B cell (primary cell): ENCODE measurements at regions not wholly inside any gene's neighbourhood (a gene's known extent, or its start where the extent isn't known, plus 50 kb on each side); places are given as distances from the start of the nearest gene placed in this dataset.

Experiments used
- ATAC-seq: fragments of 200-7000 bp; cut with Tn5 transposase; one replicate; pipeline ENCODE4 v1.10.0; 2021; ENCODE audit warnings: low read depth, mild to moderate bottlenecking, moderate number of reproducible peaks, moderate library complexity
- CTCF ChIA-PET: fragments of 350-600 bp; sonication (Branson Sonifier 250); formaldehyde crosslinking; loops from one replicate; lab custom pipeline; 2021; ENCODE audit warnings: antibody characterized with exemption, inconsistent platforms; lab: Charles Lee
- POLR2A ChIA-PET: fragments of 350-600 bp; sonication (Branson Sonifier 250); formaldehyde crosslinking; loops from one replicate; lab custom pipeline; 2021; ENCODE audit warnings: antibody characterized with exemption; lab: Charles Lee
- DNase-seq: peaks from one replicate; pipeline ENCODE4 v3.0.0; 2013
- H2AFZ ChIP-seq: 2 replicates; pipeline ENCODE4 v1.6.1; 2012; ENCODE audit warnings: mild to moderate bottlenecking, low read depth, low read length; ENCODE audit not compliant: insufficient read depth, poor library complexity, severe bottlenecking
- H3K27ac ChIP-seq, 2 donors: 1 replicate in 1 of 2; 2 replicates in 1 of 2; pipeline ENCODE4 v1.5.1; 2012 to 2013; ENCODE audit warnings: low read length in 2 of 2, mild to moderate bottlenecking in 2 of 2, moderate library complexity in 1 of 2
- H3K27me3 ChIP-seq, 4 experiments: fragments of 200-600 bp in 1 of 4; sonication (generic) in 1 of 4; replicated peaks in 1 of 4; 1 replicate in 2 of 4; 2 replicates in 2 of 4; pipeline versions ENCODE4 v1.6.1 to v1.7.0; 2013 to 2016; ENCODE audit warnings: low read length in 3 of 4, mild to moderate bottlenecking in 2 of 4, mixed read lengths in 1 of 4, moderate library complexity in 1 of 4; ENCODE audit not compliant: insufficient read depth in 4 of 4, control insufficient read depth in 3 of 4; ENCODE audit errors: control extremely low read depth in 1 of 4
- H3K36me3 ChIP-seq, 2 experiments: replicated peaks in 1 of 2; 1 replicate in 1 of 2; 2 replicates in 1 of 2; pipeline versions ENCODE4 v1.6.1 to v1.7.1; 2013; ENCODE audit warnings: low read length in 1 of 2; ENCODE audit not compliant: insufficient read depth in 2 of 2, control insufficient read depth in 1 of 2; ENCODE audit errors: control extremely low read depth in 1 of 2, extremely low read depth in 1 of 2
- H3K4me1 ChIP-seq, 2 donors: fragments of 200-600 bp in 1 of 2; sonication (generic) in 1 of 2; 1 replicate in 1 of 2; 2 replicates in 1 of 2; pipeline versions ENCODE4 v1.5.1 to v1.6.1; 2013 to 2017; ENCODE audit warnings: low read length in 2 of 2; ENCODE audit not compliant: control insufficient read depth in 2 of 2, insufficient read depth in 2 of 2
- H3K4me2 ChIP-seq: replicated peaks from 2 replicates; pipeline ENCODE3; 2012; ENCODE audit warnings: mild to moderate bottlenecking, low read depth, low read length; ENCODE audit not compliant: poor library complexity, severe bottlenecking
- H3K4me3 ChIP-seq, 5 experiments: fragments of 200-600 bp in 1 of 5; sonication (generic) in 1 of 5; 1 replicate in 3 of 5; 2 replicates in 2 of 5; pipeline versions ENCODE4 v1.5.1 to v1.7.0; 2011 to 2016; ENCODE audit warnings: low read length in 4 of 5, mild to moderate bottlenecking in 4 of 5, low read depth in 2 of 5, control low read depth in 1 of 5, moderate library complexity in 1 of 5; ENCODE audit not compliant: insufficient read depth in 1 of 5; ENCODE audit errors: control extremely low read depth in 1 of 5, extremely low read depth in 1 of 5
- H3K79me2 ChIP-seq: fragments of 200-600 bp; sonication (generic); one replicate; pipeline ENCODE4 v1.6.0; 2016; ENCODE audit warnings: low read length; ENCODE audit not compliant: control insufficient read depth, insufficient read depth
- H3K9ac ChIP-seq: fragments of 200-600 bp; sonication (generic); 2 replicates; pipeline ENCODE4 v1.6.1; 2017; ENCODE audit warnings: mild to moderate bottlenecking, low read length, moderate library complexity
- H3K9me3 ChIP-seq, 3 donors: one replicate each; pipeline versions ENCODE4 v1.6.1 to v1.7.1; 2013; ENCODE audit warnings: low read length in 2 of 3; ENCODE audit not compliant: control insufficient read depth in 2 of 3, insufficient read depth in 1 of 3; ENCODE audit errors: control extremely low read depth in 1 of 3
- H4K20me1 ChIP-seq: 2 replicates; pipeline ENCODE4 v1.6.0; 2012; ENCODE audit warnings: mild to moderate bottlenecking, low read length; ENCODE audit not compliant: insufficient read depth, control insufficient read depth, poor library complexity, severe bottlenecking
- H3K27ac Mint-ChIP-seq: one replicate; pipeline ENCODE4 v1.8.0; 2021; ENCODE audit warnings: mixed read lengths
- H3K27me3 Mint-ChIP-seq: one replicate; pipeline ENCODE4 v1.8.0; 2021; ENCODE audit warnings: mixed read lengths
- H3K4me1 Mint-ChIP-seq: one replicate; pipeline ENCODE4 v1.8.0; 2021; ENCODE audit warnings: mixed read lengths
- H3K4me3 Mint-ChIP-seq: one replicate; pipeline ENCODE4 v1.8.0; 2021; ENCODE audit warnings: mixed read lengths
- H3K9me3 Mint-ChIP-seq: one replicate; pipeline ENCODE4 v1.8.0; 2022; ENCODE audit warnings: mixed read lengths; ENCODE audit not compliant: insufficient read depth
- CTCF ChIP-seq: fragments of 200-600 bp; IDR thresholded peaks from one replicate; pipeline ENCODE4 v1.8.0; 2022; ENCODE audit warnings: antibody characterized with exemption, mild to moderate bottlenecking
- EZH2 ChIP-seq: IDR thresholded peaks from 2 replicates; pipeline ENCODE4 v1.6.1; 2012; ENCODE audit warnings: borderline replicate concordance, low read depth, mild to moderate bottlenecking, moderate library complexity, low read length; ENCODE audit not compliant: insufficient read depth, poor library complexity, severe bottlenecking
- WGBS: methylation state at CpG from one replicate; pipeline ENCODE4 v1.1.5; 2013; ENCODE audit warnings: missing lambda C conversion rate; ENCODE audit not compliant: insufficient coverage; 5-methylcytosine and 5-hydroxymethylcytosine counted together
- intact Hi-C: fragments of 100-400 bp; cut with micrococcal nuclease; formaldehyde crosslinking; loops from one replicate; pipeline ENCODE4 v1.10.0; 2022

- Histone ChIP-seq H3K79me2 (no peaks in the 10 kb centered on the region), H3K4me2 (no peak overlapping the region), H3K36me3 (no peaks in the 10 kb centered on the region), H3K9ac (no peak overlapping the region), H3K27me3 (peaks cover 0 to 4% (median under 1%) of the 10 kb centered on the region in 4 experiments), H3K4me1 (no peaks in the 10 kb centered on the region), H4K20me1 (no peaks in the 10 kb centered on the region), H3K9me3 (no peaks in the 10 kb centered on the region), H2AFZ (no peak overlapping the region), H3K4me3 (no peak overlapping the region), H3K27ac (no peak overlapping the region)
- Mint-ChIP-seq H3K9me3 (peaks cover 7% of the 10 kb centered on the region), H3K4me1 (no peaks in the 10 kb centered on the region), H3K27ac (no peak overlapping the region), H3K27me3 (peaks cover 25% of the 10 kb centered on the region), H3K4me3 (no peak overlapping the region)
- DNase-seq (no peak), ATAC-seq (no peak)
- intact Hi-C loops = no loop called here
- WGBS = 38% methylated on average over 3 of the region's 4 CpGs
- ChIA-PET CTCF (interaction anchor here (0.5 kb wide), 1 partner anchor 80 kb away, joined by 3 read pairs; no protein-coding TSS in a partner anchor), POLR2A (no interaction called here)
- TF ChIP-seq EZH2 = no peak
- TF ChIP-seq CTCF = no peak
These were observed 174.1 kb upstream of the MPHOSPH6 start for GRCh38 chr16:82344157-82344556.

- H3K4me3 Mint-ChIP-seq = no peak overlapping the region
- H3K27ac ChIP-seq = no peak overlapping the region
These were observed 171.2 kb upstream of the MPHOSPH6 start for GRCh38 chr16:82341146-82341669.

More at GRCh38 chr16:82341146-82341669, 171.2 kb upstream of the MPHOSPH6 start:
- ChIA-PET POLR2A (no interaction called here), CTCF (no interaction called here)
- Histone ChIP-seq H3K4me3 (no peak overlapping the region), H3K9me3 (no peaks in the 10 kb centered on the region), H3K36me3 (no peaks in the 10 kb centered on the region), H3K27me3 (peaks cover 0 to 4% (median under 1%) of the 10 kb centered on the region in 4 experiments), H3K9ac (no peak overlapping the region), H3K4me2 (no peak overlapping the region), H2AFZ (no peak overlapping the region), H3K4me1 (no peaks in the 10 kb centered on the region), H4K20me1 (no peaks in the 10 kb centered on the region), H3K79me2 (no peaks in the 10 kb centered on the region)
- Mint-ChIP-seq H3K27me3 (peaks cover 37% of the 10 kb centered on the region), H3K27ac (no peak overlapping the region), H3K4me1 (no peaks in the 10 kb centered on the region), H3K9me3 (peaks cover 10% of the 10 kb centered on the region)
- intact Hi-C loops = no loop called here
- DNase-seq (no peak), ATAC-seq (no peak)
- WGBS = 100% methylated on average over 2 of the region's 4 CpGs
- TF ChIP-seq CTCF (no peak), EZH2 (no peak)
